Calu3 (cell line): ENCODE measurements at regions not wholly inside any gene's neighbourhood (a gene's known extent, or its start where the extent isn't known, plus 50 kb on each side); places are given as distances from the start of the nearest gene placed in this dataset.

ENCODE experiments used
- BruUV-seq: library from RNA; stranded (reverse); fragments of 400-500 nt; replicated peaks from 2 replicates; lab custom pipeline; 2021; lab: Mats Ljungman, UMichigan
- CTCF ChIA-PET: fragments of 300-600 bp; sonication (Branson Sonifier 250); formaldehyde crosslinking; loops from one replicate; lab custom pipeline; 2022; ENCODE audit warnings: antibody characterized with exemption; lab: Charles Lee
- DNase-seq: peaks from one replicate; pipeline ENCODE4 v3.0.0; 2022
- H3K27ac Mint-ChIP-seq: one replicate; pipeline ENCODE4 v1.8.0; 2022; ENCODE audit warnings: mixed read lengths; ENCODE audit not compliant: unreplicated experiment
- H3K27me3 Mint-ChIP-seq: one replicate; pipeline ENCODE4 v1.8.0; 2022; ENCODE audit warnings: mixed read lengths; ENCODE audit not compliant: unreplicated experiment
- H3K36me3 Mint-ChIP-seq: one replicate; pipeline ENCODE4 v1.8.0; 2022; ENCODE audit warnings: mild to moderate bottlenecking, moderate library complexity, mixed read lengths; ENCODE audit not compliant: insufficient read depth, unreplicated experiment
- H3K4me1 Mint-ChIP-seq: one replicate; pipeline ENCODE4 v1.8.0; 2022; ENCODE audit warnings: mild to moderate bottlenecking, low read depth, mixed read lengths; ENCODE audit not compliant: unreplicated experiment
- H3K4me3 Mint-ChIP-seq: one replicate; pipeline ENCODE4 v1.8.0; 2022; ENCODE audit warnings: mild to moderate bottlenecking, low read depth, moderate library complexity, mixed read lengths; ENCODE audit not compliant: unreplicated experiment
- H3K9me3 Mint-ChIP-seq: one replicate; pipeline ENCODE4 v1.8.0; 2022; ENCODE audit warnings: low read depth, mixed read lengths; ENCODE audit not compliant: unreplicated experiment
- CTCF ChIP-seq: fragments of 200-600 bp; IDR thresholded peaks from one replicate; pipeline ENCODE4 v1.8.0; 2022; ENCODE audit warnings: antibody characterized with exemption; ENCODE audit not compliant: unreplicated experiment
- intact Hi-C: fragments of 100-400 bp; cut with micrococcal nuclease; formaldehyde crosslinking; loops from one replicate; pipeline ENCODE4 v1.10.0; 2022; ENCODE audit not compliant: unreplicated experiment

GRCh38 chr10:57692255-57692980 is 575.3 kb downstream of the IPMK start:
- no TSS peak for BruUV-seq
- Mint-ChIP-seq H3K27me3 (no peaks in the 10 kb centered on the region), H3K4me3 (no peak overlapping the region), H3K4me1 (peaks cover 72% of the 10 kb centered on the region), H3K36me3 (no peaks in the 10 kb centered on the region), H3K9me3 (no peaks in the 10 kb centered on the region), H3K27ac (peak overlapping the region; percentile 78)
- TF ChIP-seq CTCF: no peak
- CTCF ChIA-PET: interaction anchor here (0.6 to 0.9 kb wide), 2 partner anchors 18 to 178 kb away, joined by 3 to 4 read pairs; no protein-coding TSS in a partner anchor
- intact Hi-C loops: no loop called here
- peak; percentile 40 for DNase-seq

- CTCF ChIA-PET: interaction anchor here (0.6 kb wide), 2 partner anchors 138 to 448 kb away, joined by 4 to 5 read pairs; no protein-coding TSS in a partner anchor
- BruUV-seq: no TSS peak
- Mint-ChIP-seq H3K27me3 (no peaks in the 10 kb centered on the region), H3K27ac (no peak overlapping the region), H3K36me3 (no peaks in the 10 kb centered on the region), H3K4me1 (peaks cover 49% of the 10 kb centered on the region), H3K9me3 (no peaks in the 10 kb centered on the region), H3K4me3 (no peak overlapping the region)
- no peak for TF ChIP-seq CTCF
- intact Hi-C loops: no loop called here
- no peak for DNase-seq
These were observed 577.9 kb downstream of the IPMK start for GRCh38 chr10:57689596-57690297.

- Mint-ChIP-seq H3K27ac (no peak overlapping the region), H3K4me3 (no peak overlapping the region), H3K27me3 (no peaks in the 10 kb centered on the region), H3K36me3 (no peaks in the 10 kb centered on the region), H3K4me1 (no peaks in the 10 kb centered on the region), H3K9me3 (peaks cover 2% of the 10 kb centered on the region)
- BruUV-seq: no TSS peak
- intact Hi-C loops: no loop called here
- CTCF ChIA-PET: no interaction called here
- TF ChIP-seq CTCF: no peak
- DNase-seq: no peak
These were observed 587.8 kb downstream of the IPMK start for GRCh38 chr10:57679916-57680315.

GRCh38 chr10:57675125-57675524 is 592.6 kb downstream of the IPMK start:
- no TSS peak for BruUV-seq
- intact Hi-C loops: no loop called here
- DNase-seq: no peak
- Mint-ChIP-seq H3K4me1 (no peaks in the 10 kb centered on the region), H3K4me3 (no peak overlapping the region), H3K27me3 (no peaks in the 10 kb centered on the region), H3K36me3 (no peaks in the 10 kb centered on the region), H3K9me3 (peaks cover 6% of the 10 kb centered on the region), H3K27ac (no peak overlapping the region)
- TF ChIP-seq CTCF: no peak
- CTCF ChIA-PET: no interaction called here
